ENCODE measurements at regions not wholly inside any gene's neighbourhood (a gene's known extent, or its start where the extent isn't known, plus 50 kb on each side); places are given as distances from the start of the nearest gene placed in this dataset.
"Not testable (repeated sequence)": the region's sequence is repeated elsewhere in the genome, so short reads cannot be mapped to it uniquely, and the experiment has no call there.

- no peak for TF ChIP-seq GATA1 (IDR thresholded peaks at IDR 0.05; ENCODE audit: low read depth, low read length)
- no peak for TF ChIP-seq POLR2A (IDR thresholded peaks at IDR 0.05; ENCODE audit: low read length)
- DNase-seq = no peak
Observed at GRCh38 chr3:110925798-110926197, 145.8 kb upstream of the NECTIN3 start.

GRCh38 chr3:110928016-110928662 lies 143.5 kb upstream of the NECTIN3 start:
- DNase-seq = no peak
- TF ChIP-seq POLR2A (IDR thresholded peaks at IDR 0.05; ENCODE audit: low read length) (no peak), GATA1 (IDR thresholded peaks at IDR 0.05; ENCODE audit: low read depth, low read length) (no peak)

GRCh38 chr3:110929816-110930215 lies 141.8 kb upstream of the NECTIN3 start:
- DNase-seq = no peak
- TF ChIP-seq GATA1 (IDR thresholded peaks at IDR 0.05; ENCODE audit: low read depth, low read length) = no peak
- no peak for TF ChIP-seq POLR2A (IDR thresholded peaks at IDR 0.05; ENCODE audit: low read length)

- no peak for TF ChIP-seq POLR2A (IDR thresholded peaks at IDR 0.05; ENCODE audit: low read length)
- no peak for TF ChIP-seq GATA1 (IDR thresholded peaks at IDR 0.05; ENCODE audit: low read depth, low read length)
- no peak for DNase-seq
Observed at GRCh38 chr3:110932567-110932966, 139.0 kb upstream of the NECTIN3 start.

GRCh38 chr3:110933821-110934426 lies 137.7 kb upstream of the NECTIN3 start:
- no peak for TF ChIP-seq POLR2A (IDR thresholded peaks at IDR 0.05; ENCODE audit: low read length)
- TF ChIP-seq GATA1 (IDR thresholded peaks at IDR 0.05; ENCODE audit: low read depth, low read length) = no peak
- DNase-seq = no peak

GRCh38 chr3:110938629-110939028 lies 133.0 kb upstream of the NECTIN3 start:
- no peak for DNase-seq
- TF ChIP-seq GATA1 (IDR thresholded peaks at IDR 0.05; ENCODE audit: low read depth, low read length) = no peak
- TF ChIP-seq POLR2A (IDR thresholded peaks at IDR 0.05; ENCODE audit: low read length) = no peak

GRCh38 chr3:110940055-110940454 lies 131.6 kb upstream of the NECTIN3 start:
- no peak for DNase-seq

GRCh38 chr3:110944782-110945181 lies 126.8 kb upstream of the NECTIN3 start:
- TF ChIP-seq POLR2A (IDR thresholded peaks at IDR 0.05; ENCODE audit: low read length) = no peak
- no peak for TF ChIP-seq GATA1 (IDR thresholded peaks at IDR 0.05; ENCODE audit: low read depth, low read length)
- DNase-seq = no peak

More at GRCh38 chr3:110940055-110940454, 131.6 kb upstream of the NECTIN3 start:
- TF ChIP-seq GATA1 (IDR thresholded peaks at IDR 0.05; ENCODE audit: low read depth, low read length) (no peak), POLR2A (IDR thresholded peaks at IDR 0.05; ENCODE audit: low read length) (no peak)

- DNase-seq = no peak
- TF ChIP-seq POLR2A (IDR thresholded peaks at IDR 0.05; ENCODE audit: low read length) (no peak), GATA1 (IDR thresholded peaks at IDR 0.05; ENCODE audit: low read depth, low read length) (no peak)
Observed at GRCh38 chr3:110946810-110947209, 124.8 kb upstream of the NECTIN3 start.

GRCh38 chr3:110949194-110949593 lies 122.4 kb upstream of the NECTIN3 start:
- not testable (repeated sequence) for DNase-seq

GRCh38 chr3:110955301-110955880 lies 116.2 kb upstream of the NECTIN3 start:
- TF ChIP-seq GATA1 (IDR thresholded peaks at IDR 0.05; ENCODE audit: low read depth, low read length) = no peak
- no peak for TF ChIP-seq POLR2A (IDR thresholded peaks at IDR 0.05; ENCODE audit: low read length)

GRCh38 chr3:110956081-110956480 lies 115.5 kb upstream of the NECTIN3 start:
- no peak for DNase-seq
- TF ChIP-seq GATA1 (IDR thresholded peaks at IDR 0.05; ENCODE audit: low read depth, low read length) (no peak), POLR2A (IDR thresholded peaks at IDR 0.05; ENCODE audit: low read length) (no peak)

More at GRCh38 chr3:110955301-110955880, 116.2 kb upstream of the NECTIN3 start:
- no peak for DNase-seq

- no peak for DNase-seq
- TF ChIP-seq GATA1 (IDR thresholded peaks at IDR 0.05; ENCODE audit: low read depth, low read length) (no peak), POLR2A (IDR thresholded peaks at IDR 0.05; ENCODE audit: low read length) (no peak)
Observed at GRCh38 chr3:110957247-110958025, 114.2 kb upstream of the NECTIN3 start.

Measured in erythroblast (primary cell).